Keratinocyte (primary cell): ENCODE measurements at regions not wholly inside any gene's neighbourhood (a gene's known extent, or its start where the extent isn't known, plus 50 kb on each side); places are given as distances from the start of the nearest gene placed in this dataset.

ENCODE experiments used
- DNase-seq: peaks from one replicate; pipeline ENCODE4 v3.0.0-alpha.2; 2011; ENCODE audit warnings: low read depth, missing footprints, low spot score
- FAIRE-seq: peaks from 2 replicates; lab custom pipeline; 2011; peaks lifted over from hg19 to GRCh38; lab: Jason Lieb, UNC
- H2AFZ ChIP-seq: 2 replicates; pipeline ENCODE4 v1.6.0; 2012; ENCODE audit warnings: low read length, control low read depth, inconsistent platforms; ENCODE audit not compliant: control insufficient read depth
- H3K27ac ChIP-seq: 2 replicates; pipeline ENCODE4 v1.5.1; 2011; ENCODE audit warnings: low read length; ENCODE audit not compliant: control insufficient read depth, insufficient read depth
- H3K27me3 ChIP-seq: 3 replicates; pipeline ENCODE4 v1.6.0; 2011; ENCODE audit warnings: low read length; ENCODE audit not compliant: control insufficient read depth, insufficient read depth; ENCODE audit errors: extremely low read depth
- H3K36me3 ChIP-seq, 2 experiments: 2 replicates in 1 of 2; 3 replicates in 1 of 2; pipeline ENCODE4 v1.5.1; 2011; ENCODE audit warnings: low read length in 2 of 2, mild to moderate bottlenecking in 1 of 2; ENCODE audit not compliant: control insufficient read depth in 2 of 2, insufficient read depth in 2 of 2; ENCODE audit errors: extremely low read depth in 1 of 2
- H3K4me1 ChIP-seq: 3 replicates; pipeline ENCODE4 v1.5.1; 2011; ENCODE audit warnings: low read length; ENCODE audit not compliant: control insufficient read depth, insufficient read depth; ENCODE audit errors: extremely low read depth
- H3K4me2 ChIP-seq: 3 replicates; pipeline ENCODE4 v1.6.0; 2011; ENCODE audit warnings: low read depth, low read length; ENCODE audit not compliant: control insufficient read depth, insufficient read depth; ENCODE audit errors: extremely low read depth
- H3K4me3 ChIP-seq, 3 experiments: fragments of 200-600 bp in 1 of 3; sonication (generic) in 1 of 3; 2 replicates in 2 of 3; 3 replicates in 1 of 3; pipeline ENCODE4 v1.5.1; 2011 to 2016; ENCODE audit warnings: low read length in 3 of 3, mild to moderate bottlenecking in 3 of 3, control low read depth in 2 of 3, inconsistent platforms in 1 of 3, low read depth in 1 of 3, mixed read lengths in 1 of 3, mixed run types in 1 of 3, moderate library complexity in 1 of 3; ENCODE audit not compliant: control insufficient read depth in 2 of 3, insufficient read depth in 2 of 3; ENCODE audit errors: extremely low read depth in 1 of 3
- H3K79me2 ChIP-seq: 2 replicates; pipeline ENCODE4 v1.6.0; 2012; ENCODE audit warnings: low read length; ENCODE audit not compliant: control insufficient read depth, insufficient read depth
- H3K9ac ChIP-seq: 3 replicates; pipeline ENCODE4 v1.6.0; 2011; ENCODE audit warnings: low read length; ENCODE audit not compliant: control insufficient read depth, insufficient read depth; ENCODE audit errors: extremely low read depth
- H3K9me1 ChIP-seq: 3 replicates; pipeline ENCODE4 v1.6.0; 2011; ENCODE audit warnings: low read length; ENCODE audit not compliant: control insufficient read depth, insufficient read depth; ENCODE audit errors: extremely low read depth
- H3K9me3 ChIP-seq: 2 replicates; pipeline ENCODE4 v1.5.1; 2012; ENCODE audit warnings: low read depth, low read length; ENCODE audit not compliant: control insufficient read depth
- H4K20me1 ChIP-seq: 3 replicates; pipeline ENCODE4 v1.6.0; 2011; ENCODE audit warnings: low read length; ENCODE audit not compliant: control insufficient read depth, insufficient read depth; ENCODE audit errors: extremely low read depth
- CTCF ChIP-seq, 3 experiments: IDR thresholded peaks in 1 of 3; conservative IDR thresholded peaks in 1 of 3; optimal IDR thresholded peaks in 1 of 3; 2 replicates in 2 of 3; 3 replicates in 1 of 3; pipeline versions ENCODE3 to v1.5.1; 2011; ENCODE audit warnings: low read length in 3 of 3, mild to moderate bottlenecking in 3 of 3, moderate library complexity in 2 of 3, control low read depth in 1 of 3, inconsistent platforms in 1 of 3; ENCODE audit not compliant: insufficient read depth in 2 of 3; ENCODE audit errors: extremely low read depth in 1 of 3
- EZH2 ChIP-seq: IDR thresholded peaks from one replicate; pipeline ENCODE4 v1.6.1; 2012; ENCODE audit warnings: inconsistent platforms, mild to moderate bottlenecking, low read length, moderate library complexity
- dilution Hi-C: fragments of 300-500 bp; cut with MboI; formaldehyde crosslinking; loops from one replicate; pipeline ENCODE4 v1.7.0; 2020; ENCODE audit warnings: low sequenced_read_pairs; ENCODE audit not compliant: extremely low pct_ligation_motif_present

- Histone ChIP-seq H3K9ac (no peak overlapping the region), H2AFZ (no peak overlapping the region), H3K27me3 (peaks cover 26% of the 10 kb centered on the region), H3K27ac (no peak overlapping the region), H3K9me3 (no peaks in the 10 kb centered on the region), H4K20me1 (no peaks in the 10 kb centered on the region), H3K79me2 (no peaks in the 10 kb centered on the region), H3K36me3 (no peaks in the 10 kb centered on the region), H3K4me1 (no peaks in the 10 kb centered on the region), H3K9me1 (no peaks in the 10 kb centered on the region), H3K4me3 (no peak overlapping the region), H3K4me2 (no peak overlapping the region)
- dilution Hi-C loops: no loop called here
- no peak for DNase-seq
- TF ChIP-seq CTCF (optimal IDR thresholded peaks at IDR 0.05 in 1 of 3, IDR thresholded peaks at IDR 0.05 in 1 of 3, conservative IDR thresholded peaks at IDR 0.05 in 1 of 3; ENCODE audit: extremely low read depth in 1 of 3, insufficient read depth in 2 of 3, low read length in 3 of 3): peak in 1 of 3 experiments; percentile 3
- no peak for TF ChIP-seq EZH2
- no peak for FAIRE-seq
Observed at GRCh38 chr1:36705629-36706028, 222.9 kb upstream of the CSF3R start.

- no peak overlapping the region for H3K4me3 ChIP-seq
- H3K27ac ChIP-seq: no peak overlapping the region
- no peaks in the 10 kb centered on the region for H4K20me1 ChIP-seq
- H3K36me3 ChIP-seq: no peaks in the 10 kb centered on the region
- H3K27me3 ChIP-seq: peaks cover 27% of the 10 kb centered on the region
- no peaks in the 10 kb centered on the region for H3K4me1 ChIP-seq
- no peak overlapping the region for H3K4me2 ChIP-seq
- TF ChIP-seq EZH2 (no peak), CTCF (optimal IDR thresholded peaks at IDR 0.05 in 1 of 3, IDR thresholded peaks at IDR 0.05 in 1 of 3, conservative IDR thresholded peaks at IDR 0.05 in 1 of 3; ENCODE audit: extremely low read depth in 1 of 3, insufficient read depth in 2 of 3, low read length in 3 of 3) (peak; percentile 84 to 98 (median 96))
- FAIRE-seq (no peak), DNase-seq (peak; percentile 2)
- H3K79me2 ChIP-seq: no peaks in the 10 kb centered on the region
- dilution Hi-C loops: no loop called here
- no peaks in the 10 kb centered on the region for H3K9me3 ChIP-seq
- no peaks in the 10 kb centered on the region for H3K9me1 ChIP-seq
- H2AFZ ChIP-seq: no peak overlapping the region
- no peak overlapping the region for H3K9ac ChIP-seq
Observed at GRCh38 chr1:36703526-36704208, 221.0 kb upstream of the CSF3R start.
